NT2/D1 (cell line): ENCODE measurements at regions not wholly inside any gene's neighbourhood (a gene's known extent, or its start where the extent isn't known, plus 50 kb on each side); places are given as distances from the start of the nearest gene placed in this dataset.

Source experiments
- DNase-seq: peaks from one replicate; pipeline ENCODE4 v3.0.0-alpha.2; 2011; ENCODE audit warnings: low read depth, low spot score
- H3K27me3 ChIP-seq: 2 replicates; pipeline ENCODE4 v1.6.0; 2011; ENCODE audit warnings: mild to moderate bottlenecking; ENCODE audit not compliant: insufficient read length, insufficient read depth
- H3K36me3 ChIP-seq: 2 replicates; pipeline ENCODE4 v1.6.1; 2011; ENCODE audit warnings: mild to moderate bottlenecking, low read length, mixed read lengths; ENCODE audit not compliant: insufficient read depth, insufficient read length
- H3K4me1 ChIP-seq: 2 replicates; pipeline ENCODE4 v1.5.1; 2011; ENCODE audit not compliant: insufficient read depth, insufficient read length
- H3K4me3 ChIP-seq: 2 replicates; pipeline ENCODE4 v1.5.1; 2011; ENCODE audit warnings: low read depth; ENCODE audit not compliant: insufficient read length
- H3K9ac ChIP-seq: 2 replicates; pipeline ENCODE4 v1.6.0; 2011; ENCODE audit warnings: low read depth; ENCODE audit not compliant: insufficient read length
- H3K9me3 ChIP-seq: 2 replicates; pipeline ENCODE4 v1.5.1; 2011; ENCODE audit warnings: mild to moderate bottlenecking, low read length; ENCODE audit not compliant: insufficient read depth
- SUZ12 ChIP-seq: IDR thresholded peaks from 2 replicates; pipeline ENCODE4 v1.6.1; 2011; ENCODE audit not compliant: insufficient read length, insufficient read depth; ENCODE audit errors: extremely low read depth
- YY1 ChIP-seq: IDR thresholded peaks from 2 replicates; pipeline ENCODE4 v1.6.1; 2011; ENCODE audit not compliant: insufficient read length, insufficient read depth
- ZNF274 ChIP-seq: IDR thresholded peaks from 2 replicates; pipeline ENCODE4 v1.6.1; 2011; ENCODE audit warnings: mild to moderate bottlenecking, low read depth, low read length

DNA sequence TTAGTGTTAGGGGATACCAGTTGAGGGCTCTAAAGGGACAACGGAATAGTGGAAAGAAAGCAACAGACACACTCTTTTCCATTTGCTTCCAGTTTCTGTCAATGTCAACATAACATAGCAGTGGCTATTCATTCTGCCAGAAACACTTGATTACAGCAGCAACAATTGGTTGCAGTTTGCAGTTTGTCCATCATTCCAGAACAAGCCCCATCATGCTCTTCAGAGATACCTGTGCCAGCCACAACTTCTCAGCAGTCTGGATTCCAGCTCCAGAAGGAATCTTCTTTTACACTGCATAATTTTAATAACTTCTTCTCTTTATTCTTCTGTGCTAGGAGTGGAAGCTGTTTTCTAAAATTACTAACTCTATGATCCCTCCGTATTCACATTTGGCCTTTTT, 1521.4 kb downstream of the PLA2G4A start:
- Histone ChIP-seq H3K27me3 (no peaks in the 10 kb centered on the region), H3K4me1 (no peaks in the 10 kb centered on the region), H3K9ac (no peak overlapping the region), H3K4me3 (no peak overlapping the region), H3K9me3 (no peaks in the 10 kb centered on the region), H3K36me3 (no peaks in the 10 kb centered on the region)
- TF ChIP-seq ZNF274 (no peak), YY1 (no peak), SUZ12 (no peak)
- no peak for DNase-seq

DNA sequence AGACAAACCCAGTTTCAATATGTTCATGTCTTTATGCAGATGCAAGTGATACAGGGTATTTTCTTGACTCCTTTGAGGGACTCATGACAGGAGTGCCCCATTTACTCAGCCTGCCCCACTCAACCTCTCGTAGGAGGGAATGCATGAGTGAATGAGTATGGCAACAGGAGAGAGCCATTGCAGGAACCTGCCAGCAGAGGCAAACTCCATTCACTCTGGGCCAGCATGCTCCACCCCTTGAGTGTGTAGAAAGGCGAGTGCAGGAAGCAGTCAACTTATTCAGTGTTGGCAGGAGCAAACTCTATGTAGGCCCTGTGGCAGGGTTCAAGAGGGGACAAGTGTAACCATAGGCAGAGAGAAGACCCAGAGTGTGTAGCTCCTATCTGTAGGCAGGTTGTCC, 1526.3 kb downstream of the PLA2G4A start:
- Histone ChIP-seq H3K4me3 (no peak overlapping the region), H3K4me1 (no peaks in the 10 kb centered on the region), H3K36me3 (no peaks in the 10 kb centered on the region), H3K9me3 (no peaks in the 10 kb centered on the region), H3K27me3 (no peaks in the 10 kb centered on the region), H3K9ac (no peak overlapping the region)
- TF ChIP-seq YY1 (no peak), SUZ12 (no peak), ZNF274 (no peak)
- no peak for DNase-seq

DNA sequence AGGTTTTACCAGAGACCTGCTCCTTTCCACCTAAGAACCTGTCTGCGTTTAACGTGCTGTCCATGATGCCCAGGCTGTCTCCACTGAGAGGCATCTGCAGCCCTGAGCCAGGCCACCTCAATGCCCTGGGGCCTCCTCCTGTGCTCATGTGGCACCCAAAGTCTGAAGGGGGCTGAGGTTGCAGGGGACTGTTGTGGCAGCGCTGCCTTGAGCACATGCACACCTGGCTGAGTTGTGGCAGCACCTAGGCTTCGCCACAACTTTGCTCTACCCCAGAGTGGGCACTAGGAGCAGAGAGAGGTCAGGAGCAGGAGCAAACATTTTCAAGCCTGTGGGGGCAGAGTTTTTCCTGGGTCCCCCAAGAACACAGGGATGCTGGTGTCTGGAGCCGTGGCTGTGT, 1527.1 kb downstream of the PLA2G4A start:
- TF ChIP-seq YY1 (no peak), SUZ12 (no peak), ZNF274 (no peak)
- no peaks in the 10 kb centered on the region for H3K36me3 ChIP-seq
- H3K4me3 ChIP-seq: no peak overlapping the region

DNA sequence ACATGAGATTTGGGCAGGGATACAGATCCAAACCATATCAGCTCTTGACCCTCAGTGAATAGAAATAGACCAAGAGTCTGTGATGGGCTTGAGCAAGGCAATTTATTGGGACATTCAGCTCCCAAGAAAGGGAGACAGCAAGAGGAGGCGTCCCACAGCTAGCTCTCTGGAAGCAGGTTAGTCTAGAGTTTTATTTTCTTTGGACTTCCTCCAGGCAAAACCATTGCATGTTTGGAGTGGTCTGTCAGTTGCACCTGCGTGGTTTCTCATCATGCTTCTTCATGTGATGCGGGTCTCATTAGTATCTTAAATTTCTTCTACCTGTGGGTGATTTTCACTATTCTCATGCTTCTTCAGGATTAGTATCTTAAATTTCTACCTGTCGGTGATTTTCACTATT, 1530.6 kb downstream of the PLA2G4A start:
- Histone ChIP-seq H3K36me3 (no peaks in the 10 kb centered on the region), H3K4me3 (no peak overlapping the region), H3K9me3 (no peaks in the 10 kb centered on the region), H3K9ac (no peak overlapping the region), H3K4me1 (no peaks in the 10 kb centered on the region), H3K27me3 (no peaks in the 10 kb centered on the region)
- TF ChIP-seq SUZ12 (no peak), ZNF274 (no peak), YY1 (no peak)
- DNase-seq: no peak

More for the DNA sequence above, 1527.1 kb downstream of the PLA2G4A start:
- no peak for DNase-seq
- Histone ChIP-seq H3K9ac (no peak overlapping the region), H3K4me1 (no peaks in the 10 kb centered on the region), H3K27me3 (no peaks in the 10 kb centered on the region), H3K9me3 (no peaks in the 10 kb centered on the region)

DNA sequence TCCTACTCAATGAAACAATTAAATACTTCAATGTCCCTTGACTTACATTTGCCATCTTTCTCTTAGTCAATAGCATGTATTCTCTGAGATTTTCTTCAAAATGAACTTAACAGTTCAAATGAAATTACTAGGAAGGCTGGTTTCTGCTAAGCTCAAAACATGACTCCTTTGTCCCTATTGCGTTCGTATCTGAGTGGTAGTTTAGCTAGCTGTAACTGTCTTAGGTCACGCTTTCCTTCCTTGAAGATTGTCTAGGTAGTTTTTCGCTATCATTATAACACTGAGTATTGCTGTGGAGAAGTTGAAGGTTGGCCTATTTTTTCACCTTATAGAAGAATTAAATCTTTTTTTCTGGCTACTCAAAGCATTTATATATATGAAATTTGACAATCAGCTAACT, 1535.2 kb downstream of the PLA2G4A start:
- Histone ChIP-seq H3K36me3 (no peaks in the 10 kb centered on the region), H3K9ac (no peak overlapping the region), H3K4me1 (no peaks in the 10 kb centered on the region), H3K27me3 (no peaks in the 10 kb centered on the region), H3K4me3 (no peak overlapping the region), H3K9me3 (no peaks in the 10 kb centered on the region)
- TF ChIP-seq ZNF274: no peak
- no peak for TF ChIP-seq YY1
- no peak for TF ChIP-seq SUZ12
- DNase-seq: no peak

DNA sequence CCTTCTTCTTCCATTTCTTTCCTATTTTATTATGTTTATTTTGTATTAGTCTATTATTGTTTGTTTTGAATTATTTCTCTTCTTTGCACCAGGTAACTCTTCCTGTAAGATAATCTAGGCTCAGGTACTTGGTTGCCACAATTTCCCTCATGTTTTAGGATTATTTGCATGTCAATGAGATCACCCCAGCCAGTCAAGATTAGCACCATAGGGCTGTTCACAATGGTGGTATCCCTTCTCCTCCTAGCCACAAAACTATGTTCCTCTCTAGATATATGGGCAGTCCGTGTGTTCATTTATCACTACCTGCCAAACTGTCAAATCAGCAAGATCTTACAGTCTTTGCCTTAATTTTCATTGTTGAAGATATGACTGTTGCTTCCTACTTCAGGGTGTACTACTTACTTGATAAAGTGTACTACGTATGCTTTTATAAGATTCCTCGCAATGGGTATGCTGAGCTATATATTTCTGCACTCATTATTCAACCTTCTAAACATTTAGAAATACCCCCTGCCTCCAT, 1536.2 kb downstream of the PLA2G4A start:
- H3K36me3 ChIP-seq: no peaks in the 10 kb centered on the region
- H3K9ac ChIP-seq: no peak overlapping the region
- H3K9me3 ChIP-seq: no peaks in the 10 kb centered on the region
- no peak for DNase-seq
- H3K27me3 ChIP-seq: no peaks in the 10 kb centered on the region
- H3K4me1 ChIP-seq: no peaks in the 10 kb centered on the region
- TF ChIP-seq YY1: no peak
- no peak for TF ChIP-seq SUZ12
- TF ChIP-seq ZNF274: no peak
- no peak overlapping the region for H3K4me3 ChIP-seq

DNA sequence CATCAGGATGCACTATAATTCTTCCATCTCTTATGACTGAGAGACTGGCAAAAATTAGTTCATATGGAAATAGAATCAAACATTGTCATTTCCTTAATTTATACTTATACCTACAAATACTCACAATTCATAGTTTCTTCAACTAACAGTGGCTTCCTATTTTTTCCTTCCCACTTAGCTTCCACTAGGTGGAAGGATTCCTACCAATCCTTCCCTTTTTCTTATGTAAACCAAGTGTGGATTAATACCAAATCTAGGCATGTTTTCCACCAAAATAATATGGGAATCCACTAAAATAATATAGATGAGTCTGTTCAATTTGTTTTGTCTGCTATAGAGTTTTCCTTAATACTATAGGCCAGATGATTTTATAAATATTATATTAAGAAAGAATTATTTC, 1537.1 kb downstream of the PLA2G4A start:
- DNase-seq: no peak
- Histone ChIP-seq H3K36me3 (no peaks in the 10 kb centered on the region), H3K9ac (no peak overlapping the region), H3K9me3 (no peaks in the 10 kb centered on the region), H3K27me3 (no peaks in the 10 kb centered on the region), H3K4me1 (no peaks in the 10 kb centered on the region), H3K4me3 (no peak overlapping the region)
- TF ChIP-seq ZNF274 (no peak), SUZ12 (no peak), YY1 (no peak)

DNA sequence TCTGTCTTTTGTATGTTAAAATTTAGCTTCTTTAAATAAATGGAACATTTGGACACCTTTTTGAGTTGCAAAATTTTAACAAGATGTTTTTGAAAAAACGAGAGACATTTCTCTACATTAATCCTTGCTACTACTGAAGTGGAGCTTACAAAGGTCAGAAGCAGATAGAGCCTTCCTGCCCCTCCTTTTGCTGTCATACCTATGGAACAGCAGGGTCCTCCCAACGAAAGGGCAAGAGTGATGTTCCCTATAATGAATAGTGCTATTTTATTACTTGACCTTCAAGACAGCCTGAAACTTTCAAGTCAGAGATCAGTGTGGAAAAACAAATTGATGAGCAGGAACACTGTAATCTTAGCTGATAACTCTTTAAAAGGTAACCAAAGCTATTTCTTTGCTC, 1538.9 kb downstream of the PLA2G4A start:
- Histone ChIP-seq H3K27me3 (no peaks in the 10 kb centered on the region), H3K4me1 (no peaks in the 10 kb centered on the region), H3K9ac (no peak overlapping the region), H3K36me3 (no peaks in the 10 kb centered on the region), H3K4me3 (no peak overlapping the region), H3K9me3 (no peaks in the 10 kb centered on the region)
- TF ChIP-seq SUZ12 (no peak), ZNF274 (no peak), YY1 (no peak)
- no peak for DNase-seq
